GM12873 (cell line): ENCODE measurements at regions not wholly inside any gene's neighbourhood (a gene's known extent, or its start where the extent isn't known, plus 50 kb on each side); places are given as distances from the start of the nearest gene placed in this dataset.

Experiments used
- CTCF ChIP-seq: IDR thresholded peaks from 2 replicates; pipeline ENCODE4 v1.5.1; 2012; ENCODE audit warnings: low read depth, mild to moderate bottlenecking, moderate library complexity, low read length, control low read depth; ENCODE audit not compliant: insufficient read depth; ENCODE audit errors: missing control alignments

- TF ChIP-seq CTCF, result no peak
Observed at GRCh38 chr3:148149556-148149955, 548.1 kb upstream of the AGTR1 start.

GRCh38 chr3:148150141-148150540, 547.6 kb upstream of the AGTR1 start:
- TF ChIP-seq CTCF, result no peak

- no peak for TF ChIP-seq CTCF
Observed at GRCh38 chr3:148158210-148158609, 539.5 kb upstream of the AGTR1 start.

- no peak for TF ChIP-seq CTCF
Observed at GRCh38 chr3:148162132-148162531, 535.6 kb upstream of the AGTR1 start.

GRCh38 chr3:148168347-148168746, 529.4 kb upstream of the AGTR1 start:
- no peak for TF ChIP-seq CTCF

GRCh38 chr3:148173851-148174250, 523.9 kb upstream of the AGTR1 start:
- no peak for TF ChIP-seq CTCF

GRCh38 chr3:148175214-148175613, 522.5 kb upstream of the AGTR1 start:
- TF ChIP-seq CTCF, result no peak
